Hepatocyte (in vitro differentiated cells): ENCODE measurements at regions not wholly inside any gene's neighbourhood (a gene's known extent, or its start where the extent isn't known, plus 50 kb on each side); places are given as distances from the start of the nearest gene placed in this dataset.

ENCODE experiments used
- DNase-seq: peaks from one replicate; pipeline ENCODE4 v3.0.0-alpha.2; 2016; ENCODE audit warnings: low spot score
- H2AFZ ChIP-seq: fragments of 200-600 bp; sonication (generic); 2 replicates; pipeline ENCODE4 v1.6.0; 2016; ENCODE audit warnings: antibody characterized with exemption, mild to moderate bottlenecking
- H3K27ac ChIP-seq: fragments of 200-600 bp; sonication (generic); 2 replicates; pipeline ENCODE4 v1.5.1; 2016; ENCODE audit warnings: mild to moderate bottlenecking
- H3K27me3 ChIP-seq: fragments of 200-600 bp; sonication (generic); 2 replicates; pipeline ENCODE4 v1.6.1; 2016
- H3K36me3 ChIP-seq: fragments of 200-600 bp; sonication (generic); replicated peaks from 2 replicates; pipeline ENCODE4 v1.5.1; 2016; ENCODE audit warnings: low read depth; ENCODE audit not compliant: insufficient read depth
- H3K4me1 ChIP-seq: fragments of 200-600 bp; sonication (generic); 2 replicates; pipeline ENCODE4 v1.5.1; 2016; ENCODE audit warnings: mild to moderate bottlenecking, moderate library complexity; ENCODE audit not compliant: insufficient read depth
- H3K4me2 ChIP-seq: fragments of 200-600 bp; sonication (generic); 2 replicates; pipeline ENCODE4 v1.6.0; 2016
- H3K4me3 ChIP-seq: fragments of 200-600 bp; sonication (generic); 2 replicates; pipeline ENCODE4 v1.5.1; 2016; ENCODE audit warnings: mild to moderate bottlenecking
- H3K79me2 ChIP-seq: fragments of 200-600 bp; sonication (generic); 2 replicates; pipeline ENCODE4 v1.6.0; 2017; ENCODE audit warnings: mild to moderate bottlenecking
- H3K9me2 ChIP-seq: fragments of 200-600 bp; sonication (generic); replicated peaks from 2 replicates; pipeline ENCODE4 v1.6.0; 2017; ENCODE audit warnings: mild to moderate bottlenecking; ENCODE audit not compliant: insufficient read depth
- H3K9me3 ChIP-seq: fragments of 200-600 bp; sonication (generic); 2 replicates; pipeline ENCODE4 v1.5.1; 2016; ENCODE audit warnings: low read depth, mild to moderate bottlenecking
- H4K20me1 ChIP-seq: fragments of 200-600 bp; sonication (generic); 2 replicates; pipeline ENCODE4 v1.6.0; 2016; ENCODE audit warnings: mild to moderate bottlenecking; ENCODE audit not compliant: insufficient read depth, poor library complexity, severe bottlenecking
- CTCF ChIP-seq: fragments of 200-600 bp; sonication (generic); IDR thresholded peaks from 2 replicates; pipeline ENCODE4 v1.5.1; 2016; ENCODE audit warnings: antibody characterized with exemption, mild to moderate bottlenecking; ENCODE audit not compliant: poor library complexity
- EZH2 ChIP-seq: fragments of 200-600 bp; sonication (generic); IDR thresholded peaks from 2 replicates; pipeline ENCODE4 v1.6.1; 2016; ENCODE audit warnings: antibody characterized with exemption, mild to moderate bottlenecking, borderline replicate concordance
- EZH2phosphoT487 ChIP-seq: fragments of 200-600 bp; sonication (generic); IDR thresholded peaks from one replicate; pipeline ENCODE4 v1.6.1; 2018; ENCODE audit warnings: antibody characterized with exemption, mild to moderate bottlenecking, low read depth, moderate library complexity; ENCODE audit not compliant: unreplicated experiment, severe bottlenecking
- WGBS: methylation state at CpG from one replicate; pipeline ENCODE4 v1.1.6; 2016; ENCODE audit warnings: low lambda C conversion rate; ENCODE audit errors: missing lambda C conversion rate; 5-methylcytosine and 5-hydroxymethylcytosine counted together

- H3K79me2 ChIP-seq = no peaks in the 10 kb centered on the region
- no peak overlapping the region for H2AFZ ChIP-seq
- H3K27me3 ChIP-seq = no peaks in the 10 kb centered on the region
- H3K9me3 ChIP-seq = no peaks in the 10 kb centered on the region
- no peak overlapping the region for H3K27ac ChIP-seq
- no peak overlapping the region for H3K4me2 ChIP-seq
- H3K9me2 ChIP-seq = no peaks in the 10 kb centered on the region
- 62% methylated on average over 1 of the region's 1 CpG for WGBS
- H4K20me1 ChIP-seq = no peaks in the 10 kb centered on the region
- H3K4me3 ChIP-seq = no peak overlapping the region
- TF ChIP-seq CTCF = no peak
- TF ChIP-seq EZH2phosphoT487 = no peak
- no peak for TF ChIP-seq EZH2
- H3K36me3 ChIP-seq = no peaks in the 10 kb centered on the region
- H3K4me1 ChIP-seq = no peaks in the 10 kb centered on the region
- no peak for DNase-seq
Measured at GRCh38 chrX:97895751-97896150, 1012.0 kb downstream of the RPA4 start.

GRCh38 chrX:97897998-97898397 is 1014.3 kb downstream of the RPA4 start:
- Histone ChIP-seq H2AFZ (no peak overlapping the region), H3K9me3 (no peaks in the 10 kb centered on the region)
- 78% methylated on average over 1 of the region's 1 CpG for WGBS

GRCh38 chrX:97898798-97899197 is 1015.1 kb downstream of the RPA4 start:
- Histone ChIP-seq H3K4me1 (no peaks in the 10 kb centered on the region), H3K27ac (no peak overlapping the region), H4K20me1 (no peaks in the 10 kb centered on the region), H3K36me3 (no peaks in the 10 kb centered on the region), H3K79me2 (no peaks in the 10 kb centered on the region), H3K4me3 (no peak overlapping the region), H3K27me3 (no peaks in the 10 kb centered on the region), H3K4me2 (no peak overlapping the region), H3K9me3 (no peaks in the 10 kb centered on the region), H3K9me2 (no peaks in the 10 kb centered on the region), H2AFZ (no peak overlapping the region)
- TF ChIP-seq CTCF = no peak
- no peak for TF ChIP-seq EZH2phosphoT487
- no peak for TF ChIP-seq EZH2
- no peak for DNase-seq
- WGBS = 48% methylated on average over 2 of the region's 2 CpGs

More at GRCh38 chrX:97897998-97898397, 1014.3 kb downstream of the RPA4 start:
- Histone ChIP-seq H3K4me3 (no peak overlapping the region), H3K4me2 (no peak overlapping the region), H3K4me1 (no peaks in the 10 kb centered on the region), H3K36me3 (no peaks in the 10 kb centered on the region), H3K79me2 (no peaks in the 10 kb centered on the region), H3K27ac (no peak overlapping the region), H3K9me2 (no peaks in the 10 kb centered on the region), H3K27me3 (no peaks in the 10 kb centered on the region), H4K20me1 (no peaks in the 10 kb centered on the region)
- no peak for DNase-seq
- no peak for TF ChIP-seq EZH2phosphoT487
- no peak for TF ChIP-seq EZH2
- no peak for TF ChIP-seq CTCF

GRCh38 chrX:97907791-97908190 is 1024.1 kb downstream of the RPA4 start:
- H3K4me3 ChIP-seq = no peak overlapping the region
- no peaks in the 10 kb centered on the region for H3K9me3 ChIP-seq
- WGBS = 78% methylated on average over 1 of the region's 1 CpG
- H3K79me2 ChIP-seq = no peaks in the 10 kb centered on the region
- no peaks in the 10 kb centered on the region for H4K20me1 ChIP-seq
- no peaks in the 10 kb centered on the region for H3K36me3 ChIP-seq
- no peak overlapping the region for H3K27ac ChIP-seq
- DNase-seq = no peak
- no peak overlapping the region for H3K4me2 ChIP-seq
- no peak overlapping the region for H2AFZ ChIP-seq
- H3K4me1 ChIP-seq = no peaks in the 10 kb centered on the region
- TF ChIP-seq EZH2 (no peak), CTCF (no peak), EZH2phosphoT487 (no peak)
- H3K9me2 ChIP-seq = no peaks in the 10 kb centered on the region
- H3K27me3 ChIP-seq = no peaks in the 10 kb centered on the region
